Right lobe of liver (tissue), 4 donors: ENCODE measurements at regions not wholly inside any gene's neighbourhood (a gene's known extent, or its start where the extent isn't known, plus 50 kb on each side); places are given as distances from the start of the nearest gene placed in this dataset.

Source experiments
- CTCF ChIP-seq, 4 donors: fragments of 200-600 bp in 3 of 4; fragments of 450-650 bp in 1 of 4; IDR thresholded peaks; one replicate each; pipeline versions ENCODE4 v1.5.1 to v1.8.0; 2016 to 2022; ENCODE audit warnings: antibody characterized with exemption in 4 of 4, mild to moderate bottlenecking in 2 of 4
- POLR2A ChIP-seq: fragments of 450-650 bp; IDR thresholded peaks from one replicate; pipeline ENCODE4 v1.6.1; 2017; ENCODE audit warnings: antibody characterized with exemption, mild to moderate bottlenecking
- donor health status: DM: no; HTN: no; CAD: no.
- donor health status: DM: no; HTN: no; CAD: no.
- donor health status: DM: no; HTN: yes; CAD: no.

GRCh38 chr9:81268048-81268447 is 421.3 kb downstream of the TLE1 start:
- TF ChIP-seq CTCF (IDR thresholded peaks at IDR 0.05) (no peak), POLR2A (no peak)
